GM18502 (cell line): ENCODE measurements at regions not wholly inside any gene's neighbourhood (a gene's known extent, or its start where the extent isn't known, plus 50 kb on each side); places are given as distances from the start of the nearest gene placed in this dataset.

Experiments used
- ATAC-seq: cut with Tn5 transposase; IDR thresholded peaks from one replicate; pipeline ENCODE4 v1.9.1; 2021; ENCODE audit warnings: mild to moderate bottlenecking; ENCODE audit not compliant: unreplicated experiment, poor library complexity

GRCh38 chr5:121758615-121759014 is 93.1 kb upstream of the FTMT start:
- no peak for ATAC-seq

- ATAC-seq, result no peak
Observed at GRCh38 chr5:121762426-121762825, 89.3 kb upstream of the FTMT start.

GRCh38 chr5:121763665-121764064 is 88.0 kb upstream of the FTMT start:
- no peak for ATAC-seq

- ATAC-seq, result no peak
Observed at GRCh38 chr5:121780406-121780805, 71.3 kb upstream of the FTMT start.

GRCh38 chr5:121783700-121784099 is 68.0 kb upstream of the FTMT start:
- no peak for ATAC-seq

- no peak for ATAC-seq
Observed at GRCh38 chr5:121793791-121794190, 57.9 kb upstream of the FTMT start.

- no peak for ATAC-seq
Observed at GRCh38 chr5:121795511-121795910, 56.2 kb upstream of the FTMT start.

GRCh38 chr5:121797681-121798518 is 53.8 kb upstream of the FTMT start:
- ATAC-seq, result no peak
